Neural progenitor cell (in vitro differentiated cells): ENCODE measurements at regions not wholly inside any gene's neighbourhood (a gene's known extent, or its start where the extent isn't known, plus 50 kb on each side); places are given as distances from the start of the nearest gene placed in this dataset.

Source experiments
- DNase-seq: peaks from one replicate; pipeline ENCODE4 v3.0.0-alpha.2; 2016; ENCODE audit warnings: low spot score
- H2AFZ ChIP-seq: fragments of 200-600 bp; sonication (generic); replicated peaks from 2 replicates; pipeline ENCODE4 v1.6.1; 2016; ENCODE audit warnings: antibody characterized with exemption
- H3F3A ChIP-seq: fragments of 200-600 bp; sonication (generic); 2 replicates; pipeline ENCODE4 v1.6.1; 2016; ENCODE audit warnings: antibody characterized with exemption, low read depth
- H3K27ac ChIP-seq: fragments of 200-600 bp; sonication (generic); 2 replicates; pipeline ENCODE4 v1.5.1; 2016; ENCODE audit warnings: mild to moderate bottlenecking
- H3K27me3 ChIP-seq: fragments of 200-600 bp; sonication (generic); 2 replicates; pipeline ENCODE4 v1.6.1; 2016; ENCODE audit warnings: mild to moderate bottlenecking, moderate library complexity
- H3K36me3 ChIP-seq: fragments of 200-600 bp; sonication (generic); 2 replicates; pipeline ENCODE4 v1.5.1; 2016
- H3K4me1 ChIP-seq: fragments of 200-600 bp; sonication (generic); 2 replicates; pipeline ENCODE4 v1.6.1; 2016; ENCODE audit warnings: mixed run types
- H3K4me2 ChIP-seq: fragments of 200-600 bp; sonication (generic); 2 replicates; pipeline ENCODE4 v1.6.1; 2016
- H3K4me3 ChIP-seq: fragments of 200-600 bp; sonication (generic); 2 replicates; pipeline ENCODE4 v1.5.1; 2016
- H3K79me2 ChIP-seq: fragments of 200-600 bp; sonication (generic); 2 replicates; pipeline ENCODE4 v1.6.1; 2016; ENCODE audit warnings: low read depth
- H3K9ac ChIP-seq: fragments of 200-600 bp; sonication (generic); 2 replicates; pipeline ENCODE4 v1.6.1; 2016
- H3K9me3 ChIP-seq: fragments of 200-600 bp; sonication (generic); 2 replicates; pipeline ENCODE4 v1.5.1; 2016; ENCODE audit warnings: low read depth
- H4K20me1 ChIP-seq: fragments of 200-600 bp; sonication (generic); 2 replicates; pipeline ENCODE4 v1.6.1; 2016; ENCODE audit warnings: low read depth
- H3K27ac Mint-ChIP-seq: 3 replicates; pipeline ENCODE4 v1.8.0; 2021; ENCODE audit warnings: mixed read lengths
- H3K27me3 Mint-ChIP-seq: 2 replicates; pipeline ENCODE4 v1.8.0; 2022; ENCODE audit warnings: low read depth, mild to moderate bottlenecking, inconsistent platforms, moderate library complexity, mixed read lengths; ENCODE audit not compliant: insufficient read depth
- H3K36me3 Mint-ChIP-seq: 3 replicates; pipeline ENCODE4 v1.8.0; 2021; ENCODE audit warnings: mixed read lengths
- H3K4me1 Mint-ChIP-seq: 3 replicates; pipeline ENCODE4 v1.8.0; 2021; ENCODE audit warnings: mixed read lengths
- H3K4me3 Mint-ChIP-seq: 3 replicates; pipeline ENCODE4 v1.8.0; 2021; ENCODE audit warnings: mild to moderate bottlenecking, moderate library complexity, mixed read lengths
- H3K9me3 Mint-ChIP-seq: 3 replicates; pipeline ENCODE4 v1.8.0; 2020; ENCODE audit warnings: mixed read lengths
- EZH2 ChIP-seq: fragments of 200-600 bp; sonication (generic); IDR thresholded peaks from 2 replicates; pipeline ENCODE4 v1.6.1; 2017; ENCODE audit warnings: antibody characterized with exemption, mild to moderate bottlenecking, moderate library complexity
- EZH2phosphoT487 ChIP-seq: fragments of 200-600 bp; sonication (generic); IDR thresholded peaks from 2 replicates; pipeline ENCODE4 v1.6.1; 2017; ENCODE audit warnings: antibody characterized with exemption
- TF ChIP-seq, protein P1 (sequence below): fragments of 200-600 bp; sonication (generic); IDR thresholded peaks from 2 replicates; pipeline ENCODE4 v1.5.1; 2017; ENCODE audit warnings: antibody characterized with exemption, mild to moderate bottlenecking

DNA sequence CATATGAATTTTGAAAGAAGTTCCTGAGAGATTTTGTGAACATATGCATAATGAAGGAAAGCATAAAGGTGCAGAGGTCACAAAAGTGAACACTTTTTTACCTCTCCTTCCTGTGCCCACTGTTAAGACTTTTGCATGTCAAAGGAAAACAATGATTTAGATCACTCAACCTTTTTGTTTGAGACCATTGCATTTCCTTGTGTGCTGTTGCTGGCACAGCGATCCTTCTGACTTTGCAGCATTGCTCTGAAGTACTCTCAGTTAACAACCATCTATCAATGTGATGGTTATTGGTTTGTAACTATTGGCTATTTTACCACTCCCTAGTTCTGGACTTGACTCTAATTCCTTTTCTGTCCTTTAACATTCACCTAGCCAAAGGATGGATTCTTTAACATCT lies 61.7 kb upstream of the TFPI start:
- Histone ChIP-seq H3K27me3 (no peaks in the 10 kb centered on the region), H3F3A (no peaks in the 10 kb centered on the region), H3K4me1 (peaks cover 17% of the 10 kb centered on the region), H3K9me3 (no peaks in the 10 kb centered on the region), H3K27ac (no peak overlapping the region), H3K36me3 (no peaks in the 10 kb centered on the region), H3K79me2 (no peaks in the 10 kb centered on the region), H4K20me1 (no peaks in the 10 kb centered on the region), H2AFZ (no peak overlapping the region), H3K4me2 (no peak overlapping the region), H3K4me3 (no peak overlapping the region), H3K9ac (no peak overlapping the region)
- Mint-ChIP-seq H3K4me1 (peaks cover 24% of the 10 kb centered on the region), H3K27ac (no peak overlapping the region), H3K27me3 (no peaks in the 10 kb centered on the region), H3K36me3 (no peaks in the 10 kb centered on the region), H3K4me3 (no peak overlapping the region), H3K9me3 (no peaks in the 10 kb centered on the region)
- TF ChIP-seq EZH2: no peak
- TF ChIP-seq, protein P1, sequence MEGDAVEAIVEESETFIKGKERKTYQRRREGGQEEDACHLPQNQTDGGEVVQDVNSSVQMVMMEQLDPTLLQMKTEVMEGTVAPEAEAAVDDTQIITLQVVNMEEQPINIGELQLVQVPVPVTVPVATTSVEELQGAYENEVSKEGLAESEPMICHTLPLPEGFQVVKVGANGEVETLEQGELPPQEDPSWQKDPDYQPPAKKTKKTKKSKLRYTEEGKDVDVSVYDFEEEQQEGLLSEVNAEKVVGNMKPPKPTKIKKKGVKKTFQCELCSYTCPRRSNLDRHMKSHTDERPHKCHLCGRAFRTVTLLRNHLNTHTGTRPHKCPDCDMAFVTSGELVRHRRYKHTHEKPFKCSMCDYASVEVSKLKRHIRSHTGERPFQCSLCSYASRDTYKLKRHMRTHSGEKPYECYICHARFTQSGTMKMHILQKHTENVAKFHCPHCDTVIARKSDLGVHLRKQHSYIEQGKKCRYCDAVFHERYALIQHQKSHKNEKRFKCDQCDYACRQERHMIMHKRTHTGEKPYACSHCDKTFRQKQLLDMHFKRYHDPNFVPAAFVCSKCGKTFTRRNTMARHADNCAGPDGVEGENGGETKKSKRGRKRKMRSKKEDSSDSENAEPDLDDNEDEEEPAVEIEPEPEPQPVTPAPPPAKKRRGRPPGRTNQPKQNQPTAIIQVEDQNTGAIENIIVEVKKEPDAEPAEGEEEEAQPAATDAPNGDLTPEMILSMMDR: no peak
- no peak for TF ChIP-seq EZH2phosphoT487
- no peak for DNase-seq

DNA sequence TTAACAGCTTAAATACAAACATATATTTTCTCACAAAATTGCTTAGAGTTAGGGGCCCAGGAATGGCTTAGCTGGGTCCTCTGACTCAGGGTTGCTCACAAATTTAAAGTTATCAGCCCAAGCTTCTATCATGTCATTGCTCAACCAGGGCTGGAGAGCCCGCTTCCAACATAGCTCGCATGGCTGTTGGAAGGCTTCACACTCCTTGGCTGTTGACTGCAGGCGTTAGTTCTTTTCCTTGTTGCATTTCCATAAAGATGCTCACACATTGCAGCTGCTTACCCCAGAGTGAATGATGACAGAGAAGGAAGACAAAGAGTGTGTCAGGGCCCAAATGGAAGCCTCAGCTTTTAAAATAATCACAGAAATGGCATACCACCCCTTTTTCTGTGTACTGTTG lies 62.9 kb upstream of the TFPI start:
- no peaks in the 10 kb centered on the region for H3K79me2 ChIP-seq
- no peak overlapping the region for H3K4me2 ChIP-seq
- no peak overlapping the region for H3K9ac ChIP-seq
- H3K9me3 Mint-ChIP-seq: no peaks in the 10 kb centered on the region
- no peak overlapping the region for H3K4me3 Mint-ChIP-seq
- H3K9me3 ChIP-seq: no peaks in the 10 kb centered on the region
- no peaks in the 10 kb centered on the region for H3K36me3 Mint-ChIP-seq
- no peaks in the 10 kb centered on the region for H3K27me3 ChIP-seq
- H3K27ac ChIP-seq: no peak overlapping the region
- no peaks in the 10 kb centered on the region for H3K36me3 ChIP-seq
- H3K27me3 Mint-ChIP-seq: no peaks in the 10 kb centered on the region
- H3K4me1 ChIP-seq: peaks cover 17% of the 10 kb centered on the region
- H3K27ac Mint-ChIP-seq: no peak overlapping the region
- TF ChIP-seq, protein P1: no peak
- TF ChIP-seq EZH2: no peak
- TF ChIP-seq EZH2phosphoT487: no peak
- no peak overlapping the region for H3K4me3 ChIP-seq
- no peaks in the 10 kb centered on the region for H3F3A ChIP-seq
- peak overlapping the region; percentile 23 for H2AFZ ChIP-seq
- peaks cover 24% of the 10 kb centered on the region for H3K4me1 Mint-ChIP-seq
- DNase-seq: no peak
- no peaks in the 10 kb centered on the region for H4K20me1 ChIP-seq

DNA sequence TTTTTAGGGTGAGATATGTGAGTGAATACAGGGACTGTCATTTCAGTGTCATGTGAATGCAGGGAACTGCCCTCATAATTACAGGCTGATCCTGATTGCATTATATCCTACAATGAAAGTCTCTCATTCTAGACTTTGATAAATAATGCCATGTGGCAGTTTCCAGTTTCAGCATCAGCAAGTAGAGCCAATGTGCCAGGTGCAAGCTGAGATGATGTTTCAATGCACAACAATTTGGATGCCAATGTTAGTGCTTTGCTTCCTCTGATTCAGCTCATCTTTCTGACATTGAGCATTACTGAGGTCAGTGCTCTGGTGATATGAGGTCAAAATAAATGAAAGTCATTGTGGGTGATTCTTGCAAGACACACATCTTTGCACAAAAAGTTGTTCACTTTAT lies 63.7 kb upstream of the TFPI start:
- Histone ChIP-seq H3K27me3 (no peaks in the 10 kb centered on the region), H3K27ac (no peak overlapping the region), H3K9me3 (no peaks in the 10 kb centered on the region), H4K20me1 (no peaks in the 10 kb centered on the region), H3K4me1 (peaks cover 17% of the 10 kb centered on the region), H3F3A (no peaks in the 10 kb centered on the region), H3K36me3 (no peaks in the 10 kb centered on the region), H3K79me2 (no peaks in the 10 kb centered on the region), H2AFZ (no peak overlapping the region), H3K4me3 (no peak overlapping the region), H3K9ac (no peak overlapping the region), H3K4me2 (no peak overlapping the region)
- no peak overlapping the region for H3K4me3 Mint-ChIP-seq
- no peak for TF ChIP-seq EZH2phosphoT487
- TF ChIP-seq EZH2: no peak
- TF ChIP-seq, protein P1: no peak
- DNase-seq: no peak
- no peaks in the 10 kb centered on the region for H3K27me3 Mint-ChIP-seq
- H3K27ac Mint-ChIP-seq: no peak overlapping the region
- H3K36me3 Mint-ChIP-seq: no peaks in the 10 kb centered on the region
- H3K4me1 Mint-ChIP-seq: peaks cover 24% of the 10 kb centered on the region
- H3K9me3 Mint-ChIP-seq: no peaks in the 10 kb centered on the region

DNA sequence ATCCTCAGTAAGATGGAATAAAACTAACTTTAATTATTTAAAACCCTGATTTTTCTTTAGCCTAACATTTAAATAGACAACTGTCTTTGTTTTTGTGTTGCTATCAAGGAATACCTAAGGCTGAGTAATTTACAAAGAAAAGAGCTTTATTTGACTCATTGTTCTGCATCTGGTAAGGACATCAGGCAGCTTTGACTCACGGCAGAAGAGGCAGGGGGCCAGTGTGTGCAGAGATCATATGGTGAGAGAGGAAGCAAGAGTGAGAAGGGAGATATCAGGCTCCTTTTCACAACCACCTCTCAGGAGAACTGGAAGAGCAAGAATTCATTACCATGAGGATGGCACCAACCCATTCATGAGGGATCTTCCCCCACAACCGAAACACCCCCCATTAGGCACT lies 64.6 kb upstream of the TFPI start:
- no peak overlapping the region for H3K4me3 ChIP-seq
- H3K36me3 ChIP-seq: no peaks in the 10 kb centered on the region
- no peaks in the 10 kb centered on the region for H3F3A ChIP-seq
- H3K27me3 Mint-ChIP-seq: no peaks in the 10 kb centered on the region
- peak; percentile 31 for DNase-seq
- H3K79me2 ChIP-seq: no peaks in the 10 kb centered on the region
- no peak overlapping the region for H3K27ac ChIP-seq
- TF ChIP-seq, protein P1: no peak
- TF ChIP-seq EZH2 (no peak), EZH2phosphoT487 (no peak)
- no peaks in the 10 kb centered on the region for H3K27me3 ChIP-seq
- H3K9me3 Mint-ChIP-seq: no peaks in the 10 kb centered on the region
- peaks cover 17% of the 10 kb centered on the region for H3K4me1 ChIP-seq
- no peak overlapping the region for H3K4me3 Mint-ChIP-seq
- H4K20me1 ChIP-seq: no peaks in the 10 kb centered on the region
- peaks cover 24% of the 10 kb centered on the region for H3K4me1 Mint-ChIP-seq
- no peaks in the 10 kb centered on the region for H3K9me3 ChIP-seq
- H3K36me3 Mint-ChIP-seq: no peaks in the 10 kb centered on the region
- peak overlapping the region; percentile 7 for H3K27ac Mint-ChIP-seq
- no peak overlapping the region for H3K9ac ChIP-seq
- H2AFZ ChIP-seq: peak overlapping the region; percentile 63
- H3K4me2 ChIP-seq: peak overlapping the region; percentile 48
